T-cell (primary cell): ENCODE measurements at regions not wholly inside any gene's neighbourhood (a gene's known extent, or its start where the extent isn't known, plus 50 kb on each side); places are given as distances from the start of the nearest gene placed in this dataset.
"Not testable (repeated sequence)": the region's sequence is repeated elsewhere in the genome, so short reads cannot be mapped to it uniquely, and the experiment has no call there.

Experiments used
- ATAC-seq, 4 experiments: fragments of 200-7000 bp in 3 of 4; fragments of 150-1000 bp in 1 of 4; cut with Tn5 transposase; replicated peaks in 1 of 4; 1 replicate in 3 of 4; 2 replicates in 1 of 4; pipeline ENCODE4 v1.10.0; 2021; ENCODE audit warnings: moderate library complexity in 3 of 4, mild to moderate bottlenecking in 2 of 4, moderate number of reproducible peaks in 1 of 4
- CTCF ChIA-PET, 2 donors: fragments of 300-600 bp; sonication (Branson Sonifier 250); formaldehyde crosslinking; loops; one replicate each; lab custom pipeline; 2022; ENCODE audit warnings: antibody characterized with exemption in 2 of 2; lab: Charles Lee
- POLR2A ChIA-PET, 2 donors: fragments of 300-600 bp; sonication (Branson Sonifier 250); formaldehyde crosslinking; loops; one replicate each; lab custom pipeline; 2022; ENCODE audit warnings: antibody characterized with exemption in 2 of 2; lab: Charles Lee
- DNase-seq, 35 experiments: peaks; one replicate each; pipeline versions ENCODE4 v3.0.0 to v3.0.0-alpha.2; 2013 to 2023
- H3K27ac ChIP-seq: one replicate; pipeline ENCODE4 v1.5.1; 2013; ENCODE audit warnings: low read length
- H3K27me3 ChIP-seq, 2 experiments: replicated peaks in 1 of 2; 1 replicate in 1 of 2; 2 replicates in 1 of 2; pipeline versions ENCODE4 v1.6.1 to v1.7.0; 2013; ENCODE audit warnings: low read length in 1 of 2, mixed read lengths in 1 of 2; ENCODE audit not compliant: control insufficient read depth in 2 of 2, insufficient read depth in 2 of 2; ENCODE audit errors: extremely low read depth in 1 of 2
- H3K36me3 ChIP-seq, 2 donors: 1 replicate in 1 of 2; 2 replicates in 1 of 2; pipeline versions ENCODE4 v1.6.1 to v1.7.0; 2013; ENCODE audit warnings: low read length in 1 of 2; ENCODE audit not compliant: control insufficient read depth in 2 of 2, insufficient read depth in 1 of 2; ENCODE audit errors: extremely low read depth in 1 of 2
- H3K4me1 ChIP-seq, 2 experiments: 1 replicate in 1 of 2; 2 replicates in 1 of 2; pipeline versions ENCODE4 v1.6.1 to v1.7.0; 2013; ENCODE audit warnings: low read length in 2 of 2, mixed read lengths in 1 of 2; ENCODE audit not compliant: insufficient read depth in 2 of 2, control insufficient read depth in 1 of 2; ENCODE audit errors: extremely low read depth in 1 of 2
- H3K4me3 ChIP-seq, 2 donors: 1 replicate in 1 of 2; 2 replicates in 1 of 2; pipeline versions ENCODE4 v1.5.1 to v1.7.0; 2013; ENCODE audit warnings: mild to moderate bottlenecking in 2 of 2, low read length in 1 of 2, moderate library complexity in 1 of 2; ENCODE audit not compliant: control insufficient read depth in 1 of 2; ENCODE audit errors: extremely low read depth in 1 of 2
- H3K9me3 ChIP-seq: 2 replicates; pipeline ENCODE4 v1.7.0; 2013
- H3K27ac Mint-ChIP-seq, 2 donors: one replicate each; pipeline ENCODE4 v1.8.0; 2020 to 2021; ENCODE audit warnings: mild to moderate bottlenecking in 2 of 2, mixed read lengths in 2 of 2
- H3K27me3 Mint-ChIP-seq, 2 donors: one replicate each; pipeline ENCODE4 v1.8.0; 2021 to 2022; ENCODE audit warnings: mixed read lengths in 2 of 2
- H3K36me3 Mint-ChIP-seq: one replicate; pipeline ENCODE4 v1.8.0; 2021; ENCODE audit warnings: mixed read lengths
- H3K4me1 Mint-ChIP-seq, 3 donors: one replicate each; pipeline ENCODE4 v1.8.0; 2020 to 2022; ENCODE audit warnings: mixed read lengths in 3 of 3, mild to moderate bottlenecking in 1 of 3
- H3K4me3 Mint-ChIP-seq, 3 donors: one replicate each; pipeline ENCODE4 v1.8.0; 2020 to 2022; ENCODE audit warnings: mild to moderate bottlenecking in 3 of 3, mixed read lengths in 3 of 3, moderate library complexity in 3 of 3
- H3K9me3 Mint-ChIP-seq, 3 donors: one replicate each; pipeline ENCODE4 v1.8.0; 2020 to 2022; ENCODE audit warnings: mixed read lengths in 3 of 3
- WGBS: methylation state at CpG from one replicate; pipeline ENCODE4 v1.1.5; 2013; ENCODE audit warnings: missing lambda C conversion rate; ENCODE audit not compliant: insufficient coverage; 5-methylcytosine and 5-hydroxymethylcytosine counted together

DNA sequence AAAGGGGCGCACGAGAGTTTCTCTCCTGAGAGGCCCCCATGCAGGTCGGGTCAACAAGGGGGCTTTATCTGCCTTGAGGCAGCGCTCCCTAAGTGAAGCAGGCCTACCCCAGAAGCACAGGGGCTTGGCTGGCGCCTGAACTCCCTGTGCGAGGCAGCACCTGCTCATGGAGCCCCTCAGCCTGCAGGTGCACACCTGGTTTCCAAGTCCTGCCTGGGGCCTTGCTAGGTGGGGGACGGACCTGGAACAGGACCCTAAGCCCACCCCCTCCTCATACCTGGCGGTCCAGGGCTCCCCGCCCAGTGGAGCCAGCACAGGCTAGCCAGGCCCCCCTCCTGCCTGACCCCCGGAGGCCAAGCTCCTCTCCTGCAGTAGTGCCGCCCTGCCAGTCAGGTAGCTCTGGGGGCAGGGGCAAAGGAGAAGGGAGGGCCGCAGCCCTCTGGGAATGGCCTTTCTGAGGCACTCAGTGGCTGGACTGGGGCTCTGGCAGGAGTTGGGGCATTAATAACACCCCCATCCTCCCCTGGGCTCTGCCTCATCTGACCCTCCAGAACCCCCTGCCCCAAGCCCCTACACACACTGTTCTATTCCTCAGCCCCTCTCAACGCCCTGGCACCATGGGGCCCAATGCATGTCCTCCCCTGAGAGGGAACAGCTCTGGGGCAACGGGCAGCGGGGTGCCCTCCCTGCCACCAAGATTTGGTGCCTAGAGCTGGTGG is 137.9 kb upstream of the PTPN20 start:
- H3K4me1 Mint-ChIP-seq, H3K27me3 ChIP-seq, DNase-seq, H3K36me3 Mint-ChIP-seq, H3K9me3 Mint-ChIP-seq, H3K36me3 ChIP-seq, CTCF ChIA-PET, H3K4me1 ChIP-seq, H3K27ac ChIP-seq, H3K9me3 ChIP-seq, H3K27ac Mint-ChIP-seq, H3K4me3 ChIP-seq, H3K27me3 Mint-ChIP-seq, POLR2A ChIA-PET, H3K4me3 Mint-ChIP-seq: not testable (repeated sequence)
- WGBS: no CpG with 5 or more reads among the region's 15 CpGs
- ATAC-seq: peak in 1 of 4 experiments; percentile 19

DNA sequence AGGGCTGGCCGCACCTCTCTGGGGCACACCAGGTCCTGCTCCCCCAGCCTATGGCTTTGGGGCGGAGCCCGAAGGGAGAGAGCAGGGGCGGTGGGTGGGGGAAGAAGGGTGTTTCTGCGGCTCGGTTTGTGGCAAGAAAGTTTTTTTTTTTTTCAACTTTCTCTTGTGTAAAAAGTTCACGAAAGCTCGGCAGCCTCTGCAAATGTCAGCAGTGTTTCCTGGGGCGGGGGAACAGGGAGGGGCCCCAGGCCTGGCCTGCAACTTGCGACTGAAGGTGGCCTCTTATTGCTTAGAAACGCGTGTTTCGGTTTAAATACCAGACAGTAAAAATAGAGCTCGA is 137.4 kb upstream of the PTPN20 start:
- H3K36me3 Mint-ChIP-seq, H3K4me1 ChIP-seq, POLR2A ChIA-PET, H3K27me3 Mint-ChIP-seq, H3K27ac Mint-ChIP-seq, H3K4me1 Mint-ChIP-seq, H3K9me3 Mint-ChIP-seq, CTCF ChIA-PET, H3K27ac ChIP-seq, H3K27me3 ChIP-seq, H3K36me3 ChIP-seq, H3K9me3 ChIP-seq, H3K4me3 ChIP-seq, H3K4me3 Mint-ChIP-seq: not testable (repeated sequence)
- peak; percentile 47 to 88 (median 56) for ATAC-seq
- DNase-seq: peak in 16 of 35 experiments; percentile 4 to 35 (median 16)
- no CpG with 5 or more reads among the region's 14 CpGs for WGBS

DNA sequence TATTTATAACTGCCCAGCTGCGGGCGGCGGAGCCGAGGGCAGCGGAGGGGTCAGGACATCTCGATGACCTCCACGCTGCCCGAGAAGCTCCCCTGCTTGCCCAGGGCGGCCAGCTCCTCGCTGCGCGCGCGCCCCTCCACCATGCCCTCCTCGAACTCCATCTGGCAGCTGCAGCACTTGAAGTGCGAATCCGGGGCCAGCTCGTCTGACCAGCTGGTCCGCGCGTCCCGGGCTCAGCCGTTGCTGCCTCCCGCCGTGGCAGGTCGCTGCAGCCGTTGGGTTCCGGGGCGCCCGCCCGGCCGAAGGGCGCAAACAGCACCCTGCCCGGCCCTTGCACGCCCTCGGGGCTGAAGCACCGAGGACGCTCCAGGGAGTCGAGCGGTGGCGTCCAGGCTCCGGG is 136.9 kb upstream of the PTPN20 start:
- H3K27ac ChIP-seq, ATAC-seq, CTCF ChIA-PET, H3K9me3 ChIP-seq, H3K36me3 ChIP-seq, DNase-seq, H3K36me3 Mint-ChIP-seq, H3K9me3 Mint-ChIP-seq, H3K4me3 Mint-ChIP-seq, H3K27me3 ChIP-seq, POLR2A ChIA-PET, H3K4me1 ChIP-seq, H3K27ac Mint-ChIP-seq, H3K4me3 ChIP-seq, H3K4me1 Mint-ChIP-seq, H3K27me3 Mint-ChIP-seq: not testable (repeated sequence)
- WGBS: no CpG with 5 or more reads among the region's 42 CpGs

DNA sequence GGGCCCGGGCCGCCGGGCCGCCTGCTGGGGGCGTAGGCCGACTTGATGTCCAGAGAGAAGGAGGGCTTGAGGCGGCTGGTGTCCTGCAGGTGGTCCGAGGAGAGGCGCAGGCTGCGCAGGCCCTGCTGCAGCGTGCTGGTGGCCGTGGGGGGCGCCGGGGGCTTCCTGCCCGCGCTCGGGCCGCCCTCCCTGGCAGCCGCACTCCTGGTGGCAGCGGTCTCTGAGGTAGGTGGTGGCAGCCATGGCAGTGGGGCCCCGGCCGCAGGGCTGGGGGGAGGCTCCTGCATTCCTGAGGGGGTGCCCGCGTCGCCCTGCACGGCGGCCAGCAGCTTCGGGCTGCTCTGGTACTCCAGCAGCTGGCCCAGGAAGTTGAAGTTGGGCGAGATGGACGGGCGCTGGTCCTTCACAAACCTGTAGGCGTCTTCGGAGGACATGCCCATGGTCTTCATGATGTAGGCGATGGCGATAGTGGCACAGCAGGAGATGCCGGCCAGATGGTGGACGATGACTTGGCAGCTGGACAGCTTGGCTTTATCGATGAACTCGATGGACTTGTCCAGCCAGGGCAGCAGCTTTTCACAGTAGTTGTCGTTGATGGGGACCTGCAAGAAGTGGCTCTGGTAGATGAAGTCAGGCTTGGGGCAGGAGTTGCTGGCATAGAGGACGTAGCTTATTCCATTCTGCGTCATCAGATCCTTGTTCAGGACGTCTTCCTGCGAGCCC is 136.1 kb upstream of the PTPN20 start:
- H3K27ac ChIP-seq, H3K9me3 Mint-ChIP-seq, H3K36me3 Mint-ChIP-seq, CTCF ChIA-PET, ATAC-seq, DNase-seq, H3K27me3 ChIP-seq, H3K9me3 ChIP-seq, POLR2A ChIA-PET, H3K27ac Mint-ChIP-seq, H3K36me3 ChIP-seq, H3K4me3 Mint-ChIP-seq, H3K4me3 ChIP-seq, H3K4me1 Mint-ChIP-seq, H3K27me3 Mint-ChIP-seq, H3K4me1 ChIP-seq: not testable (repeated sequence)
- WGBS: no CpG with 5 or more reads among the region's 44 CpGs

DNA sequence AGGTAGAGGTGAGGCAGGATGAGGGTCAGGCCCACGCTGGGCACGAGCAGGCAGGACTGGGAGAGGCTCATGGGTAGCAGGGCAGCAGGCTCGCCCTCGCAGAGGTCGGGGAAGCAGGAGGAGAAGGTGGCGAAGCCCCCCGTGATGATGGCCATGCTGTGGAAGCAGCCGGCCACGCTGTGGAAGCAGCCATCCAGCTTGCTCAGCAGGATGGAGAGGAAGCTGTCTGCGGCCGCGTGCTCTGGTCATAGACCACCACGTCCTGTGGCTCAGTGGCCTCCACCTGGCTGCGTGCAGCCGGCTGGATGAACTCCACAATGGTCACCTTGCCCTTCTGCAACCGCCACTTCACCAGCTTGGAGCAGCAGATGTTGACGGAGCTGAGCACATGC is 135.6 kb upstream of the PTPN20 start:
- H3K9me3 Mint-ChIP-seq, H3K27ac Mint-ChIP-seq, DNase-seq, H3K36me3 Mint-ChIP-seq, H3K4me1 Mint-ChIP-seq, H3K27me3 Mint-ChIP-seq, H3K4me3 ChIP-seq, H3K4me1 ChIP-seq, CTCF ChIA-PET, H3K27ac ChIP-seq, H3K27me3 ChIP-seq, H3K9me3 ChIP-seq, H3K4me3 Mint-ChIP-seq, H3K36me3 ChIP-seq, POLR2A ChIA-PET, ATAC-seq: not testable (repeated sequence)
- 87% methylated on average over 11 of the region's 17 CpGs for WGBS

DNA sequence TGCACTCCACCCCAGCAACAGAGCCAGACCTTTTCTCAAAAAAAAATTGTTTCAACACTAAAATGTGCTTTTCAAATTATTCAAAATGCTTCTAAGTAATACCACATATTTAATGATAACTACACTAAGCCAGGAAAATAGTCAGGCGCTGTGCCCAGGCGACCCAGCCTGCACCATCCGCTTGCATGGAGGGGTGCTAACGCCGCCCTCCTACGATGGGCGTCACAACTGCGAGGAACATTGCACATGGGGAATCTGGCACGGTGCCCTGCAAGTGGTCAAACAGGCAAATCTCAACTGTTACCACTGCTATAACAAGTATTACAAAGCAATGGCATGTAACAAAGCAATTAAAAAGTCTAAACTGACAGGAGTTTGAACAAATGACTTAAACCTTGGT is 131.7 kb upstream of the PTPN20 start:
- H3K4me1 Mint-ChIP-seq, H3K27me3 Mint-ChIP-seq, H3K36me3 ChIP-seq, DNase-seq, H3K36me3 Mint-ChIP-seq, POLR2A ChIA-PET, H3K27ac ChIP-seq, H3K4me3 Mint-ChIP-seq, H3K9me3 Mint-ChIP-seq, H3K27ac Mint-ChIP-seq, H3K9me3 ChIP-seq, H3K27me3 ChIP-seq, ATAC-seq, CTCF ChIA-PET, H3K4me1 ChIP-seq, H3K4me3 ChIP-seq: not testable (repeated sequence)
- WGBS: no CpG with 5 or more reads among the region's 9 CpGs
